ENCODE measurements at regions not wholly inside any gene's neighbourhood (a gene's known extent, or its start where the extent isn't known, plus 50 kb on each side); places are given as distances from the start of the nearest gene placed in this dataset.
"Not testable (repeated sequence)": the region's sequence is repeated elsewhere in the genome, so short reads cannot be mapped to it uniquely, and the experiment has no call there.

DNA sequence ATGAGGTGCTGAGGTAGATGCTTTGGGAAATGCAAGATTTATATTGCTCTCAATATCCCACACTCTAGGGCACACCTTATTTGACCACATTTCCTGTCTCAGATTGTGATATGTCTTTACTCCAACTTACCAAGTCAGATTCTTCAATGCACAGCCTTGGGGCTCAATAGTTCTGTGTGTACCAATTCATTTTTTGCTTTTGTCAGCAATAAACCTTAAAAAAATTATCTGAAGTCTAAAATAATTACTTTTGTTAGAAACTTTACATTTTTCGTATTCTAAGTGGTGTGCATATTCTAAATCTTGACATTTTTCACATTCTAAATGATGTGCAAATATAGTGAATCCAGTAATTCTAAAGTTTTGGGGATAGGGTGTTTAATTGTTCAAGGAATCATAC, 447.5 kb upstream of the COX7C start:
- no peak overlapping the region for H3K27ac Mint-ChIP-seq
- H3K9me3 Mint-ChIP-seq: peaks cover 5% of the 10 kb centered on the region
- H3K4me3 Mint-ChIP-seq: no peak overlapping the region
- ATAC-seq: no peak
- H3K27me3 Mint-ChIP-seq: no peaks in the 10 kb centered on the region
- H3K4me1 Mint-ChIP-seq: no peaks in the 10 kb centered on the region
- H3K36me3 Mint-ChIP-seq: no peaks in the 10 kb centered on the region

- no peaks in the 10 kb centered on the region for H3K4me1 Mint-ChIP-seq
- no peaks in the 10 kb centered on the region for H3K27me3 Mint-ChIP-seq
- no peak overlapping the region for H3K4me3 Mint-ChIP-seq
- H3K36me3 Mint-ChIP-seq: no peaks in the 10 kb centered on the region
- H3K27ac Mint-ChIP-seq: no peak overlapping the region
- peak; percentile 39 for ATAC-seq
- H3K9me3 Mint-ChIP-seq: peaks cover 2% of the 10 kb centered on the region
These were observed 442.5 kb upstream of the COX7C start for GRCh38 chr5:86175224-86175623.

DNA sequence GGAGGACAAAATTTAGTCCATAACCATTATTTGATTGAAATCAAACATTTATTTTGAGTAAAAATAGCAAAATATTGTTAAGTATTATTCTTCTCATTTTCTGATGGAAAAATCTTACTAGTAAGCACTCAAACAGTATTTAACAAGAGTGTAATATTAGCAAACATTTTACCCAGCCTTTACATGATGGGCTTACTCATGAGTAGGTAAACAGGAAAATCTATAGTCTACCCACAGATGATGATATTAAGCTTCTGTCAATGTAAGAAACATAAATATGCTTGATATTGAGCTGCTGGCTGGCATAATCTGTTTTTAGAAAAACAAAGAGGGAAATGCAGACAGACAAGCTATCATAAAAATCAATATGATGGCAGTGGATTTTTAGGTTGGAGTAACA, 418.5 kb upstream of the COX7C start:
- H3K27ac Mint-ChIP-seq: no peak overlapping the region
- no peaks in the 10 kb centered on the region for H3K36me3 Mint-ChIP-seq
- H3K4me1 Mint-ChIP-seq: no peaks in the 10 kb centered on the region
- no peak overlapping the region for H3K4me3 Mint-ChIP-seq
- no peaks in the 10 kb centered on the region for H3K9me3 Mint-ChIP-seq
- no peaks in the 10 kb centered on the region for H3K27me3 Mint-ChIP-seq
- ATAC-seq: no peak

GRCh38 chr5:86228147-86228546, 389.6 kb upstream of the COX7C start:
- H3K27ac Mint-ChIP-seq: no peak overlapping the region
- H3K9me3 Mint-ChIP-seq: peaks cover 6% of the 10 kb centered on the region
- H3K27me3 Mint-ChIP-seq: no peaks in the 10 kb centered on the region
- no peak for ATAC-seq
- H3K4me1 Mint-ChIP-seq: no peaks in the 10 kb centered on the region
- H3K4me3 Mint-ChIP-seq: no peak overlapping the region
- H3K36me3 Mint-ChIP-seq: no peaks in the 10 kb centered on the region

DNA sequence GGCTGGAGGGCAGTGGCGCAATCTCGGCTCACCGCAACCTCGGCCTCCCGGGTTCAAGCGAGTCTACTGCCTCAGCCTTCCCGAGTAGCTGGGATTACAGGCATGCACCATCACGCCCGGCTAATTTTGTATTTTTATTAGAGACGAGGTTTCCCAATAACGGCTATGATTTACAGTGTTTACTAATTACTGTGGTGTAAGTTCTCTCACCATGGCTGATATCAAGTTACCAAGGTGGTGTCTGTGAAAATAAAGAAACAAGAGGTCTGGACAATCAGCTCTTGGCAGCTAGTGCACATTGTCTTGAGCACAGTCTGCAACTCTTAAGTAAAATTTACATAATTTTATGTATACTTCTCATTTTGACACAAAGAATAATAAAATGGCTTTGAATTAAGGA, 385.5 kb upstream of the COX7C start:
- no peak for ATAC-seq
- Mint-ChIP-seq H3K4me1 (no peaks in the 10 kb centered on the region), H3K27me3 (no peaks in the 10 kb centered on the region), H3K27ac (no peak overlapping the region), H3K36me3 (no peaks in the 10 kb centered on the region), H3K4me3 (no peak overlapping the region), H3K9me3 (no peaks in the 10 kb centered on the region)

- Mint-ChIP-seq H3K9me3 (no peaks in the 10 kb centered on the region), H3K36me3 (no peaks in the 10 kb centered on the region), H3K27ac (no peak overlapping the region), H3K27me3 (no peaks in the 10 kb centered on the region), H3K4me1 (no peaks in the 10 kb centered on the region), H3K4me3 (no peak overlapping the region)
- ATAC-seq: no peak
These were observed 373.6 kb upstream of the COX7C start for GRCh38 chr5:86244153-86244552.

DNA sequence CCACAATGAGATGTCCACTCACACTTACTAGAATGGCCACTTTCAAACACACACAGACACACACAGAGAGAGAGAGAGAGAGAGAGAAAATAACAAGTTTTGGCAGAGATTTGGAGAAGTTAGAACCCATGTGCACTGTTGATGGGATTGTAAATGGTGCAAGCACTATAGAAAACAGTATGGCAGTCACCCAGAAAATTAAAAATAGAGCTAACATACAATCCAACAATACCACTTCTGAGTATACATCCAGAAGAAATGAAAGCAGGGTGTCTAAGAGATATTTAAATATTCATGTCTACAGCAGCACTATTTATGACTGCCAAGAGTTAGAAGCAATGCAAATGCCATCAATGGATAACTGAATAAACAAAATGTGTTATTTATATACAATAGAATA, 359.9 kb upstream of the COX7C start:
- no peak overlapping the region for H3K4me3 Mint-ChIP-seq
- H3K36me3 Mint-ChIP-seq: no peaks in the 10 kb centered on the region
- no peaks in the 10 kb centered on the region for H3K4me1 Mint-ChIP-seq
- no peaks in the 10 kb centered on the region for H3K27me3 Mint-ChIP-seq
- no peak overlapping the region for H3K27ac Mint-ChIP-seq
- peaks cover 7% of the 10 kb centered on the region for H3K9me3 Mint-ChIP-seq
- no peak for ATAC-seq

DNA sequence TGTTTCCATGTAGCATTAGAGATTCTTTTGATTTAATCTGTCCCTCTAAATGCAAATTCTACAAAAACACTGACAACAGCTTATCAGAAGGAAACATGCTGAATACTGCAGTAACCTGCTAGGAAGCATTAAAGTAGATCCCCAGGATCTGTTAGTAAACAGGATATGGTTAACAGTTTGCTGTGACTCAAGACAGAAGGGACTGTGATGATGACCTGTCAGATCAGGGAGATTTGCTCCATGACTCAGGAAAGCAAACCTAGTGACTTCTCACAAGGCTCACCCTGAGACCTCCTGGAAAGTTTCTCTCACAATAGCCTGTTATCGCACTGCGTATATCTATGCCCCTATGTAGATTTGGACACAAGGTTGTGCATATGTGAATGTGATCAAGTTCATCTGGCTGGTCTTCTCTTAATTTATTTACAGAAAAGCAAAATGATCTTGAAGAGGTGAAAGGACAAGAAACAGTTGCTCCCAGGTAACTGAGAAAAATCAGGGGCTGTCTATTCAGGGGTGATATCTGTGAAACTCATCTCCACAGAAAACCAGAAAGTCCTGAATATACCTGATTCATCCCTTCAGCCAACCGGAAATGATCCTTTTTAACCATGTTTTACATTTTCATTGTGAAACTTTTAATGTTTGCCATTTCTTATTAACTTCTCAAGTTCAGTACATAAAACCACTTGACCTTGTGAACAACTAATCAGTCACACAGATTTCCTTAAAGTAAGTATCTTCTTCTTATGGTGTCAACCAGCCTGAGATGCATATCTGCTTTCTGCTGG, 333.1 kb upstream of the COX7C start:
- H3K9me3 Mint-ChIP-seq, H3K4me1 Mint-ChIP-seq, ATAC-seq, H3K4me3 Mint-ChIP-seq, H3K27me3 Mint-ChIP-seq, H3K27ac Mint-ChIP-seq, H3K36me3 Mint-ChIP-seq: not testable (repeated sequence)

GRCh38 chr5:86287437-86287836, 330.3 kb upstream of the COX7C start:
- not testable (repeated sequence) for H3K4me3 Mint-ChIP-seq, H3K27me3 Mint-ChIP-seq, H3K36me3 Mint-ChIP-seq, H3K4me1 Mint-ChIP-seq, ATAC-seq, H3K9me3 Mint-ChIP-seq, H3K27ac Mint-ChIP-seq

DNA sequence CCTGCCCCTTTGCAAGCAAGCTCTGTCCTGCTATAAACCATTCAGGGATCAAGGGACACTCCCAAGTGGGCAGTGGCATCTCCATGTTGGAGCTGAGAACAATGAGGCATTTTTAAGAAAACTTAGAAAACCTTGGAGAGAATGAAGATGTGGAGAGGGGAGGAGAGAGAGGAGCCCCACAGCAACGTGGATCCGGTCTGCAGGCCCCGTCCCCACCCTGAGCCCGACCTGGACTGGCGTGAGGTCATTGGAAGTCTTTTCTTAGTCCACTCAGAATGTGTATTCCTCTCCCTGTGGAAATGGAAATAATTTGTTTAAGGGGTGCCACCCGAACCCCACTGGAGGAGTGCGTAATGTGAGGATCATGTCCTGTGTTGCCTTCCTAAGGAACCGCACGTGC, 328.0 kb upstream of the COX7C start:
- not testable (repeated sequence) for H3K27ac Mint-ChIP-seq, H3K36me3 Mint-ChIP-seq, H3K4me1 Mint-ChIP-seq, H3K9me3 Mint-ChIP-seq, H3K4me3 Mint-ChIP-seq, H3K27me3 Mint-ChIP-seq, ATAC-seq

- not testable (repeated sequence) for H3K4me3 Mint-ChIP-seq, H3K4me1 Mint-ChIP-seq, H3K27ac Mint-ChIP-seq, H3K36me3 Mint-ChIP-seq, H3K27me3 Mint-ChIP-seq, H3K9me3 Mint-ChIP-seq, ATAC-seq
These were observed 324.9 kb upstream of the COX7C start for GRCh38 chr5:86292811-86293210.

DNA sequence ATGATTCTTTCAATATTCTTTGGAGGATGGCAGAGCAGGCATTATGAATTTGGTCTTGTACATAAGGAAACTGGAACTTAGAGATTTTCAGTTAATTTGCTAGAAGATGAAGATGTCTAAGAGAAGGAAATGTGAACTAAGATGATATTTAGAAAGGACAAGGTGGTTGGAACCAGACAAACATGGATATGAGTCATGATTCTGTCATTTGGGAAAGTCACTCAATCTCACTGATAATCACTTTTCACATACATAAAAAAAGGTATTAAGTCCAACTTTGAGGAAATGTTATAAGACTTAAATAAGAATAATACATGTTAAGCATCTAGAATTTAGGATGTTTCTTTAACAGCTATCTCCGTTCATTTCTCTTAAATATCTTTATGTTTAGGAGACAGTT, 315.1 kb upstream of the COX7C start:
- not testable (repeated sequence) for H3K36me3 Mint-ChIP-seq, H3K27me3 Mint-ChIP-seq, H3K27ac Mint-ChIP-seq, ATAC-seq, H3K4me1 Mint-ChIP-seq, H3K9me3 Mint-ChIP-seq, H3K4me3 Mint-ChIP-seq

- not testable (repeated sequence) for H3K4me1 Mint-ChIP-seq, H3K4me3 Mint-ChIP-seq, H3K36me3 Mint-ChIP-seq, H3K27me3 Mint-ChIP-seq, H3K27ac Mint-ChIP-seq, ATAC-seq, H3K9me3 Mint-ChIP-seq
These were observed 312.7 kb upstream of the COX7C start for GRCh38 chr5:86305050-86305449.

DNA sequence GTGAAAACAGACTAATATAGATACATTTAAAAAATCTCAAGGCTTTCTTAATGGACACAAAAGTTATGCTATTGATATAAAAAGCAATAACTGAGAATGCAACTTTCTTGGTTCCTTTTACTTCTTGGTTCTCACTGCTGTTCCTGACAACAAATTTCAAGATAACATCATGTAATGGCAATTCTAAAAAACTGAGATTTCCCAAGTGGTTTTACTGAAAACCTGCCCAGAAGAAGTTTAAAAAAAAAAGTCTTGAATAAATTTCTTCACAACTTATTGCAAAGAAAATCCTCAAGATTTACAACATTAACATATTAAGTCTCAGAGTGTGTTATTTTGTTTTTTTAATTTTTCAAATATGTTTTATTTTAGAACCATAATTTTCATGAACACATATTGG, 302.8 kb upstream of the COX7C start:
- no peak for ATAC-seq
- no peaks in the 10 kb centered on the region for H3K36me3 Mint-ChIP-seq
- no peak overlapping the region for H3K4me3 Mint-ChIP-seq
- no peaks in the 10 kb centered on the region for H3K27me3 Mint-ChIP-seq
- H3K9me3 Mint-ChIP-seq: peaks cover 9% of the 10 kb centered on the region
- H3K27ac Mint-ChIP-seq: no peak overlapping the region
- no peaks in the 10 kb centered on the region for H3K4me1 Mint-ChIP-seq

DNA sequence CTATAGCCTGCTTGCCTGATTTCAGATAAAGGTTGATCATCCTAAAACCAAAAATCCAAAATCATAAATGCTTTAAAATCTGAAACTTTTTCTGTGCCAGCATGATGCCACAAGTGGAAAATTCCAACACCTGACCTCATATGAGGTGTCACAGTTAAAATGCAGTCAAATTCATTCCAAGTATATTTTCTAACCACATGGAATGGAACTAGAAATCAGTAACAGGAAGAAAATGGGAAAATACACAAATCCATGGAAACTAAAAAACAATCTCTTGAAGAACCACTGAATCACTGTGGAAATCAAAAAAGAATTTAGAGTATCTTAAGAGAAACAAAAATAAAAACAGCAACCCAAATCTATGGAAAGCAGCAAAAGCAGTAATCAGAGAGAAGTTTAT, 297.5 kb upstream of the COX7C start:
- H3K4me3 Mint-ChIP-seq: no peak overlapping the region
- no peaks in the 10 kb centered on the region for H3K4me1 Mint-ChIP-seq
- peaks cover 3% of the 10 kb centered on the region for H3K9me3 Mint-ChIP-seq
- H3K36me3 Mint-ChIP-seq: no peaks in the 10 kb centered on the region
- H3K27me3 Mint-ChIP-seq: no peaks in the 10 kb centered on the region
- no peak for ATAC-seq
- H3K27ac Mint-ChIP-seq: no peak overlapping the region

GRCh38 chr5:86329318-86329717, 288.4 kb upstream of the COX7C start:
- H3K9me3 Mint-ChIP-seq: no peaks in the 10 kb centered on the region
- no peak for ATAC-seq
- no peaks in the 10 kb centered on the region for H3K4me1 Mint-ChIP-seq
- H3K36me3 Mint-ChIP-seq: no peaks in the 10 kb centered on the region
- no peak overlapping the region for H3K27ac Mint-ChIP-seq
- H3K4me3 Mint-ChIP-seq: no peak overlapping the region
- no peaks in the 10 kb centered on the region for H3K27me3 Mint-ChIP-seq

DNA sequence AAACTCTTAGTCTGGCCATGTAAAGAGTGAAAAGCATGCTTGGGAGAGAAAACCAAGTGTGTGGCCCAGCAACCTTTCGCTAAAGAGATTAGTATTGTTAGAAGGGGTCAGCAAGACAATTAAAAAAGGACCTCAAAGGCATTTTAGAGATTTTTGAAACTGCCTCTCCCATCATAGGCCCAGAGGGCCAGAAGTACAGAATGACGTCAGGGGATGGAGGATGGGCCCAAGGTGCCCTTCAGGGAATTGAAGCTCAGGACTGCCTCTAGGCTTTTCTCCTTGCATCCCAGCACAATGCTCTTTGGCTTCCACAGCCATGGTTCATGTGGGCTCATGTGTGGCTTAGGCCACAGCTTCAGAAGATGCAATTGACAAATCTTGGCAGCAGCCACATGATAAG, 287.0 kb upstream of the COX7C start:
- no peaks in the 10 kb centered on the region for H3K36me3 Mint-ChIP-seq
- H3K4me1 Mint-ChIP-seq: no peaks in the 10 kb centered on the region
- no peak for ATAC-seq
- no peak overlapping the region for H3K4me3 Mint-ChIP-seq
- H3K27ac Mint-ChIP-seq: no peak overlapping the region
- no peaks in the 10 kb centered on the region for H3K9me3 Mint-ChIP-seq
- H3K27me3 Mint-ChIP-seq: no peaks in the 10 kb centered on the region
